Breast epithelium (tissue), 4 donors: ENCODE measurements at regions not wholly inside any gene's neighbourhood (a gene's known extent, or its start where the extent isn't known, plus 50 kb on each side); places are given as distances from the start of the nearest gene placed in this dataset.
"Not testable (repeated sequence)": the region's sequence is repeated elsewhere in the genome, so short reads cannot be mapped to it uniquely, and the experiment has no call there.

ENCODE experiments used
- DNase-seq, 2 donors: peaks; one replicate each; pipeline ENCODE4 v3.0.0-alpha.2; 2019; ENCODE audit warnings: low spot score in 2 of 2
- H3K27ac ChIP-seq, 2 donors: fragments of 200-600 bp; sonication (generic) in 1 of 2; one replicate each; pipeline ENCODE4 v1.5.1; 2016 to 2019; ENCODE audit warnings: mild to moderate bottlenecking in 1 of 2
- H3K27me3 ChIP-seq, 2 donors: fragments of 200-600 bp; sonication (generic) in 1 of 2; one replicate each; pipeline versions ENCODE4 v1.5.1 to v1.6.0; 2017 to 2019; ENCODE audit warnings: control low read depth in 1 of 2, mild to moderate bottlenecking in 1 of 2
- H3K36me3 ChIP-seq: fragments of 200-600 bp; one replicate; pipeline ENCODE4 v1.5.1; 2019
- H3K4me1 ChIP-seq, 2 donors: fragments of 200-600 bp; sonication (generic); one replicate each; pipeline ENCODE4 v1.5.1; 2016 to 2019; ENCODE audit warnings: control low read depth in 1 of 2
- H3K4me3 ChIP-seq, 3 donors: fragments of 200-600 bp; sonication (generic); 1 replicate in 2 of 3; 2 replicates in 1 of 3; pipeline ENCODE4 v1.5.1; 2016 to 2019; ENCODE audit warnings: mild to moderate bottlenecking in 3 of 3, moderate library complexity in 2 of 3
- H3K9me3 ChIP-seq, 2 donors: fragments of 200-600 bp; sonication (generic) in 1 of 2; one replicate each; pipeline ENCODE4 v1.5.1; 2016 to 2019; ENCODE audit warnings: control low read depth in 1 of 2
- CTCF ChIP-seq, 3 donors: fragments of 450-650 bp; IDR thresholded peaks; one replicate each; pipeline ENCODE4 v1.5.1; 2016 to 2017; ENCODE audit warnings: antibody characterized with exemption in 3 of 3, mild to moderate bottlenecking in 3 of 3, moderate library complexity in 3 of 3
- POLR2A ChIP-seq: fragments of 450-650 bp; IDR thresholded peaks from one replicate; pipeline ENCODE4 v1.6.1; 2016; ENCODE audit warnings: antibody characterized with exemption, mild to moderate bottlenecking, moderate library complexity
- POLR2AphosphoS5 ChIP-seq, 3 donors: sonication (generic); formaldehyde crosslinking; IDR thresholded peaks; one replicate each; pipeline ENCODE4 v1.6.1; 2017; ENCODE audit warnings: antibody characterized with exemption in 3 of 3
- intact Hi-C: fragments of 100-400 bp; cut with DNase I; formaldehyde crosslinking; loops from one replicate; pipeline ENCODE4 v1.15.1; 2023; ENCODE audit warnings: low total_unique reads

- intact Hi-C loops, result no loop called here
- H3K9me3 ChIP-seq, result no peaks in the 10 kb centered on the region
- H3K4me3 ChIP-seq, result no peak overlapping the region
- no peak overlapping the region for H3K27ac ChIP-seq
- H3K36me3 ChIP-seq, result no peaks in the 10 kb centered on the region
- H3K27me3 ChIP-seq, result peaks cover 0 to 3% of the 10 kb centered on the region in 2 donors
- peak; percentile 32 to 69 (median 52) for TF ChIP-seq CTCF (IDR thresholded peaks at IDR 0.05)
- no peak for TF ChIP-seq POLR2A
- H3K4me1 ChIP-seq, result no peaks in the 10 kb centered on the region
- peak; percentile 23 to 57 for DNase-seq
Observed at GRCh38 chr6:97497713-97498331, 214.8 kb upstream of the MMS22L start.

DNA sequence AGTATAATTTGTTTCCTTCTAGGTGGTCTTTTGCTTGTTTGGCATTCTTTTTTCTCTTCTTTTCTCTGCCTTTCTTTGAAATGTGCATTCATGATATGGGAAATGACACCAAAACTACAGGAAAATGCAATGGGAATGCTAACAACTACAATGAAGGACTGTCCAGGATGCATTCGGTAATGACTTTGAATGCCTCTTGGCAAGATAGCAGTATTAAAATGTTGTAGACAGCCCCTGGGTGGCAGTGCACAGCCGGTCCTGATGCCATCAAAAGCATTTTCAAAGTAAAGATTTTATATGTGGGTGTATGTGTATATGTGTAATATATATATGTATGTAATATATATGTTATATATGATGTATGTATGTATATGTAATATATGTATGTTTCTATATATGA is 218.8 kb upstream of the MMS22L start:
- TF ChIP-seq POLR2AphosphoS5 (IDR thresholded peaks at IDR 0.05), result no peak
- Histone ChIP-seq H3K4me3 (no peak overlapping the region), H3K4me1 (no peaks in the 10 kb centered on the region), H3K36me3 (no peaks in the 10 kb centered on the region), H3K27ac (no peak overlapping the region), H3K27me3 (peaks cover 0 to 3% of the 10 kb centered on the region in 2 donors), H3K9me3 (no peaks in the 10 kb centered on the region)
- intact Hi-C loops, result no loop called here
- no peak for DNase-seq

DNA sequence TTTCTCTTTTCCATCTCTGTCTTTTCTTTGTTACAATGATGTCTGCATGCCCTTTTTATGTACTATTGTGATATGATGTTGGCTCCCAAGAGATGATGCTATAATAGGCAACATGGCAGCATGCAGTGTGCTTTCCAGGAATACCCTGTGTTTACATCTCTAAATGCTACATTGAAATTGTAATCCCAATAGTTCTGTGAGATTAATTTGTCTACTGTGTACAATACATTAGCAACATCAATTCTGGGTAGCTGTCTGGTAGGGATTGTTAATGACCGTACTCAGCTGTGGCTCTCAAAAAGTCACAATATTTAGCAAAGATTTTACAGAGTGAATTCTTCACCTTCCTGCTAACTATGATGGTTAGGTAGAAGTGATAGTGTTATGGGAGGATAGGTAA is 225.6 kb upstream of the MMS22L start:
- Histone ChIP-seq H3K4me1 (no peaks in the 10 kb centered on the region), H3K9me3 (no peaks in the 10 kb centered on the region), H3K27ac (no peak overlapping the region), H3K27me3 (no peaks in the 10 kb centered on the region), H3K4me3 (no peak overlapping the region), H3K36me3 (no peaks in the 10 kb centered on the region)
- TF ChIP-seq POLR2AphosphoS5 (IDR thresholded peaks at IDR 0.05) (no peak), CTCF (IDR thresholded peaks at IDR 0.05) (no peak), POLR2A (no peak)
- intact Hi-C loops, result no loop called here
- DNase-seq, result no peak

DNA sequence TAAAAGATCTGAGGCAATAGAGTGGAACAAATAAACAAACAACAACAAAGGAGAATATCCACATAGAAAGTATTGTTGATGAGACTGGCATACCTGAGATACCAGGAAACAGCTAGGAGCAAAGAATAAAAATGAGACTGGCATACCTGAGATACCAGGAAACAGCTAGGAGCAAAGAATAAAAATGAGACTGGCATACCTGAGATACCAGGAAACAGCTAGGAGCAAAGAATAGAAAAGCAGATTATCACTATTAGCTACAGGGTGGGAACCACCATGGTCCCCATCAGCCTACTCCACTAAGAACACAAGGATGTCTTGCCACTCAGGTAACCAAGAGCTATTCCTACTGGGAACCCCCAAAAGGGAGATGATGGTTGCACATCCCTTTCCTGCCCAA is 230.2 kb upstream of the MMS22L start:
- DNase-seq, H3K4me3 ChIP-seq, H3K4me1 ChIP-seq, H3K36me3 ChIP-seq, intact Hi-C loops, H3K27me3 ChIP-seq, H3K27ac ChIP-seq: not testable (repeated sequence)
- H3K9me3 ChIP-seq, result peaks cover 0 to 14% of the 10 kb centered on the region in 2 donors

DNA sequence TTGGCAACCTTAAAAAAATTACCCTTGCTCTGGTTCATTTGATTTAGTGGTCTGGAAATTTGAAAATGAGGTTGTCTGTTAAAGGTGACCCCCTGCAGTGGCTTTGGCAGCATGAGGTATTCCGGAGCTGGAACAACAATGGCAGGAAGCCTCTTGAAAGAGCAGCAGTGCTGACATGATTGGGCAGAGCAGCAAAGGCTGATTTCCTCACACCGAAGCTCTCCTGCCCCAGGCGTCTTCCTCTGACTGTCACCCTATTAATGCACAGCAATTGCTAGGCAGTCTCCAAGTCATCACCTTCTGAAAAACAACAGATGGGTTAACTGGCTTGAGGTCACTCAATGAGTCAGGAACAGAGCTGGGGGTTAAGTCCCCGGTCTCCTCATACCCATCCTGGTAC is 241.8 kb upstream of the MMS22L start:
- DNase-seq, result no peak
- Histone ChIP-seq H3K4me1 (no peaks in the 10 kb centered on the region), H3K27me3 (no peaks in the 10 kb centered on the region), H3K27ac (no peak overlapping the region), H3K4me3 (no peak overlapping the region), H3K9me3 (no peaks in the 10 kb centered on the region), H3K36me3 (no peaks in the 10 kb centered on the region)
- no peak for TF ChIP-seq POLR2AphosphoS5 (IDR thresholded peaks at IDR 0.05)
- TF ChIP-seq CTCF (IDR thresholded peaks at IDR 0.05), result no peak
- no peak for TF ChIP-seq POLR2A
- intact Hi-C loops, result no loop called here

DNA sequence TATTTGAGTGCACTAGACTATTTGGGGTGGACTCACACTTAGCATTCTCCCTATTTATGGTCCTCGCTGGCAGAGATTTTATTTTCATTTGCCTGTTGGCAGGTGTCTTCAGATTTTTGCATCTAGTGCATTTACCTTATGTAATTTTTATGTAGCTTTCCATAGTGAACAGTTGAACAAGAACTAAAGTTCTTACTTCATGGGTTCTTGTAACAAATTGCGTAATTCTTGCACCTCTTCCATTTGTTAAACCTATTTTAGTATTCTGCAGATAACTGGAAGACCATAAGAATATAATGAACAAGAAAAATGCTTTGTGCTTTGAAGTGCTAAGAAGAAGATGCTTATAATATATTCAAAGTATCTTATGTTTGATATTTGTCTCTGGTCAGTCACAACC is 252.8 kb upstream of the MMS22L start:
- TF ChIP-seq CTCF (IDR thresholded peaks at IDR 0.05), result no peak
- TF ChIP-seq POLR2AphosphoS5 (IDR thresholded peaks at IDR 0.05), result no peak
- no peak for TF ChIP-seq POLR2A
- Histone ChIP-seq H3K36me3 (no peaks in the 10 kb centered on the region), H3K27ac (no peak overlapping the region), H3K9me3 (no peaks in the 10 kb centered on the region), H3K27me3 (no peaks in the 10 kb centered on the region), H3K4me1 (no peaks in the 10 kb centered on the region), H3K4me3 (no peak overlapping the region)
- no peak for DNase-seq
- intact Hi-C loops, result no loop called here
